Astrocyte of the cerebellum (primary cell): ENCODE measurements at regions not wholly inside any gene's neighbourhood (a gene's known extent, or its start where the extent isn't known, plus 50 kb on each side); places are given as distances from the start of the nearest gene placed in this dataset.

Experiments
- DNase-seq: peaks from one replicate; pipeline ENCODE4 v3.0.0-alpha.2; 2011; ENCODE audit warnings: low read depth
- H3K4me3 ChIP-seq: 2 replicates; pipeline ENCODE4 v1.5.1; 2011; ENCODE audit warnings: mild to moderate bottlenecking, low read depth, low read length, moderate library complexity
- CTCF ChIP-seq: IDR thresholded peaks from 2 replicates; pipeline ENCODE4 v1.5.1; 2012; ENCODE audit warnings: low read length, low read depth, moderate library complexity, mild to moderate bottlenecking; ENCODE audit errors: missing control alignments
- in situ Hi-C: cut with HindIII; loops from 2 replicates; pipeline ENCODE4 v1.10.0; 2017; ENCODE audit warnings: low sequenced_read_pairs

DNA sequence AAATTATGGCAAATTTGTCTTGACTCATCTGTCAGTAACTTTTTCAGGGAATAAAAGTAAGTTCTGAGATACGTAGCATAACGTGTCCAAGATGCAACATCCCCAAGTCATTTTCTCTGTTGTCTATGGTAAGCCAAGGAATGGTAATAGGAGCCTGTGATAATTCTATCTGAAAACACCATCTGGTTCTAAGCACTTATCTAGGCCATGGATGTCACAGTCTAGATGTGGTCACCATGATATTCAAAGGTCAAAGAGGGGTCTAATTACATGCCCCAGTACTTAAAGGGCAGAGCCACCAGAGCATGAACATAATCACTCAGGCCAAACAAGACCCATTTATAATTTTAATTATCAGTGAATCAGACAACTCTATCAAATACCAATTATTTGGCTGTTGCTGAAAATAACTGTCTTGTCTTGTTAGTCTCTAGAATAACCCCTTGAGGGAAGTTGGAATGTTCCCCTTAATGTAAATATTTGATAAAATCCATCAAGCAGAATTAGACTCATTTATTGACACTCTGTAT lies 225.1 kb upstream of the MPPED2 start:
- no peak for TF ChIP-seq CTCF
- DNase-seq = no peak
- no peak overlapping the region for H3K4me3 ChIP-seq

DNA sequence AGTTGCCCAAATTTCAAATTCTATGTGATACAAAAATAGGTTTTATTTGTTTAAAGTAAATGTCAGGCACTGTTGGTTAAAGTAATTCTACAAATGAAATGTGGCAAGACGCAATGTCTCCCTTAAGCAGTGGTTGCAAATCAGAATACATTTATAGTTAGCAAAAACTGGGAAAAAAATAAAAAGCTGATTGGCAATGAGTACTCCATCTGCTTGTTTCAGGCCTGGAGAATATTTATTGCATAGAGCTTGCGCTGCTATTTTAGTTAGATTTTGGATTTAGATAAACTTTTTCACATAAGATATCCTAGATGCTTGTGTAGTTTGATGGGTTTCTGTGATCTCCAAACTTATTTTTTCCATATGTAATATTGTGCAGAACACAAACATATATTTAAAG lies 224.0 kb upstream of the MPPED2 start:
- DNase-seq = no peak
- no peak for TF ChIP-seq CTCF
- in situ Hi-C loops = no loop called here

More for the DNA sequence above, 225.1 kb upstream of the MPPED2 start:
- in situ Hi-C loops = no loop called here

DNA sequence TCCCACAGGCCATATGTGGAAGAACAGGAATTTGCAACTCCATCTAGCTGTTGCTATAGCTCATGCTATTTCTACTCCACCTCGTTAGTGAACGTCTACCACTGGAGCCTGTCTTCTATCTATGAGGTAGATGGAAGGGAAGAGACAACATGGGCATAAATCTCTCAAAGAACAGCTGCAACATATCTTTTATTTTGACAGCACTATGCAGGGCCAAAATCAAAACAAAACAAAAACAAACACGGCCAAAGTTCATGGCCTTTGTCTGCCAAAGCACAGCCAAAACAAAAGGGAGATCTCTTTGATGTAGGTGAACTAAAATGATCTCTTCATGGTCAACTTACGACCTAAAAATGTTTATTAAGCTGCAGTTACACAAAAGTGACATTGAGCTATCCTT lies 215.2 kb upstream of the MPPED2 start:
- in situ Hi-C loops = no loop called here
- no peak for TF ChIP-seq CTCF

More for the DNA sequence above, 224.0 kb upstream of the MPPED2 start:
- H3K4me3 ChIP-seq = no peak overlapping the region

DNA sequence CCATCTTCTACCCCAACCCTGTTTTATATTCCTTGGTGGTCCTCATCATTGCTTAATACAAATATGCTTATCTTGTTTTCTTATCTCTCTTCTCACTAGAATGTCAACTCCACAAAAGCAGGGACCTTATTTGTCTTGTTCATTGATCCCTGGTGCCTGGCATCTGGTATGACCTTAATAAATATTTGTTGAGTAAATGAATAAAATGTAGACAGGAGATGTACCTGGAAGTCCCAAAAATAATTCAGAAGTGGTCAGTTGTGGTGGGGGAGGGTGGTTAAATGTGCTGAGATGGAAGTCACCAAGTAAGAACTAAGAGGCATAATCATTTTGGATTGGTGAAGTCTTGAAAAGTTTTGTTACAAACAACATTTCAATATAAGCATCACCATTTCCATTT lies 214.8 kb upstream of the MPPED2 start:
- TF ChIP-seq CTCF = no peak
- H3K4me3 ChIP-seq = no peak overlapping the region
- in situ Hi-C loops = no loop called here

More for the DNA sequence above, 215.2 kb upstream of the MPPED2 start:
- no peak overlapping the region for H3K4me3 ChIP-seq
- DNase-seq = no peak

GRCh38 chr11:30798547-30799236 lies 212.5 kb upstream of the MPPED2 start:
- DNase-seq = no peak
- no peak overlapping the region for H3K4me3 ChIP-seq
- TF ChIP-seq CTCF = no peak
- in situ Hi-C loops = no loop called here

More for the DNA sequence above, 214.8 kb upstream of the MPPED2 start:
- DNase-seq = no peak

DNA sequence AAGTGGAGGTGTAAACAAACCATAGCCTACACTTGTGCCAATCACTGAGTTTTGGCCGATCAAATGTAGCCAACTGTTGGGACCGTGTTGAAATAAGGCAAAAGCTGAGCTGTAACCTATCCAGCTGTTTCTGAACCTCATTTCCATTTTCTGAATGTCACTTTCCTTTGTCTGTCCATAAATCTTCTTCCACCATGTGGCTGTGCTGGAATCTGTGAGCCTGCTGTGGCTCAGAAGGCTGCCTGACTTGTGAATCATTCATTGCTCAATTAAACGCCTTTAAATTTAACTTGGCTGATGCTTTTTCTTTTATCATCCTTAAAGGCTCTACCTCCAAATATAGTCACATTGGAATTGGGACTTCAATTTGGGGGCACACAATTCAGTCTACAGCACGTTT lies 203.1 kb upstream of the MPPED2 start:
- peak; percentile 63 for DNase-seq
- no peak for TF ChIP-seq CTCF
- H3K4me3 ChIP-seq = no peak overlapping the region
- in situ Hi-C loops = no loop called here
